SU-DHL-6 (cell line): ENCODE measurements at regions not wholly inside any gene's neighbourhood (a gene's known extent, or its start where the extent isn't known, plus 50 kb on each side); places are given as distances from the start of the nearest gene placed in this dataset.
"Not testable (repeated sequence)": the region's sequence is repeated elsewhere in the genome, so short reads cannot be mapped to it uniquely, and the experiment has no call there.

Experiments
- H2AFZ ChIP-seq: fragments of 200-600 bp; sonication (generic); 2 replicates; pipeline ENCODE4 v1.6.1; 2014; ENCODE audit warnings: low read depth, mild to moderate bottlenecking, moderate library complexity, mixed read lengths, antibody characterized with exemption, low read length; ENCODE audit not compliant: severe bottlenecking
- H3F3A ChIP-seq: fragments of 200-600 bp; shearing (Covaris generic); 2 replicates; pipeline ENCODE4 v1.6.0; 2016; ENCODE audit warnings: antibody characterized with exemption, mild to moderate bottlenecking; ENCODE audit not compliant: insufficient read depth
- H3K27ac ChIP-seq: fragments of 200-600 bp; sonication (generic); 2 replicates; pipeline ENCODE4 v1.5.1; 2016; ENCODE audit warnings: low read depth, mild to moderate bottlenecking, low read length, moderate library complexity, mixed read lengths
- H3K27me3 ChIP-seq: fragments of 200-600 bp; sonication (generic), shearing (Covaris generic); 2 replicates; pipeline ENCODE4 v1.6.0; 2014; ENCODE audit warnings: mild to moderate bottlenecking, low read length
- H3K36me3 ChIP-seq: fragments of 200-600 bp; sonication (generic); 2 replicates; pipeline ENCODE4 v1.6.1; 2014; ENCODE audit warnings: mild to moderate bottlenecking, low read length, mixed read lengths
- H3K4me2 ChIP-seq: fragments of 300-600, 200-600 bp; shearing (Covaris generic), sonication (generic); 2 replicates; pipeline ENCODE4 v1.6.0; 2014; ENCODE audit warnings: low read length, low read depth, mild to moderate bottlenecking; ENCODE audit not compliant: poor library complexity, severe bottlenecking
- H3K4me3 ChIP-seq: fragments of 200-600 bp; sonication (generic); 2 replicates; pipeline ENCODE4 v1.5.1; 2014; ENCODE audit warnings: antibody characterized with exemption, low read length, mild to moderate bottlenecking, mixed read lengths; ENCODE audit not compliant: insufficient read depth, poor library complexity, severe bottlenecking
- H3K79me2 ChIP-seq: fragments of 200-600 bp; sonication (generic); 2 replicates; pipeline ENCODE4 v1.6.1; 2014; ENCODE audit warnings: mild to moderate bottlenecking, low read length, moderate library complexity; ENCODE audit not compliant: insufficient read depth
- H3K9ac ChIP-seq: fragments of 200-600 bp; sonication (generic); 2 replicates; pipeline ENCODE4 v1.7.0; 2014; ENCODE audit warnings: mild to moderate bottlenecking, low read length
- H3K9me2 ChIP-seq: fragments of 200-600 bp; sonication (generic); replicated peaks from 2 replicates; pipeline ENCODE4 v1.6.1; 2014; ENCODE audit warnings: low read length; ENCODE audit not compliant: insufficient read depth
- H3K9me3 ChIP-seq: fragments of 200-600 bp; sonication (generic); 2 replicates; pipeline ENCODE4 v1.6.1; 2014; ENCODE audit warnings: low read length, mixed read lengths; ENCODE audit not compliant: insufficient read depth
- H4K20me1 ChIP-seq: fragments of 200-600 bp; sonication (generic); 2 replicates; pipeline ENCODE4 v1.6.1; 2014; ENCODE audit warnings: low read depth, mild to moderate bottlenecking, antibody characterized with exemption, low read length, moderate library complexity, mixed read lengths
- EZH2phosphoT487 ChIP-seq: fragments of 200-600 bp; sonication (generic), shearing (Covaris generic); conservative IDR thresholded peaks from 2 replicates; pipeline ENCODE4 v1.6.1; 2018; ENCODE audit warnings: mild to moderate bottlenecking, antibody characterized with exemption, low read length, moderate library complexity, mixed read lengths
- TF ChIP-seq, protein P1 (sequence below): fragments of 200-600 bp; sonication (generic); IDR thresholded peaks from one replicate; pipeline ENCODE4 v1.5.1; 2017; ENCODE audit warnings: antibody characterized with exemption, mild to moderate bottlenecking, low read length, moderate library complexity; ENCODE audit not compliant: insufficient read depth, poor library complexity, severe bottlenecking

- no peaks in the 10 kb centered on the region for H3K27me3 ChIP-seq
- H2AFZ ChIP-seq = no peak overlapping the region
- H3F3A ChIP-seq = no peaks in the 10 kb centered on the region
- no peaks in the 10 kb centered on the region for H3K79me2 ChIP-seq
- no peaks in the 10 kb centered on the region for H3K9me3 ChIP-seq
- H3K27ac ChIP-seq = no peak overlapping the region
- H4K20me1 ChIP-seq = no peaks in the 10 kb centered on the region
- no peak for TF ChIP-seq EZH2phosphoT487
- TF ChIP-seq, protein P1, sequence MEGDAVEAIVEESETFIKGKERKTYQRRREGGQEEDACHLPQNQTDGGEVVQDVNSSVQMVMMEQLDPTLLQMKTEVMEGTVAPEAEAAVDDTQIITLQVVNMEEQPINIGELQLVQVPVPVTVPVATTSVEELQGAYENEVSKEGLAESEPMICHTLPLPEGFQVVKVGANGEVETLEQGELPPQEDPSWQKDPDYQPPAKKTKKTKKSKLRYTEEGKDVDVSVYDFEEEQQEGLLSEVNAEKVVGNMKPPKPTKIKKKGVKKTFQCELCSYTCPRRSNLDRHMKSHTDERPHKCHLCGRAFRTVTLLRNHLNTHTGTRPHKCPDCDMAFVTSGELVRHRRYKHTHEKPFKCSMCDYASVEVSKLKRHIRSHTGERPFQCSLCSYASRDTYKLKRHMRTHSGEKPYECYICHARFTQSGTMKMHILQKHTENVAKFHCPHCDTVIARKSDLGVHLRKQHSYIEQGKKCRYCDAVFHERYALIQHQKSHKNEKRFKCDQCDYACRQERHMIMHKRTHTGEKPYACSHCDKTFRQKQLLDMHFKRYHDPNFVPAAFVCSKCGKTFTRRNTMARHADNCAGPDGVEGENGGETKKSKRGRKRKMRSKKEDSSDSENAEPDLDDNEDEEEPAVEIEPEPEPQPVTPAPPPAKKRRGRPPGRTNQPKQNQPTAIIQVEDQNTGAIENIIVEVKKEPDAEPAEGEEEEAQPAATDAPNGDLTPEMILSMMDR = no peak
- no peaks in the 10 kb centered on the region for H3K9me2 ChIP-seq
- H3K9ac ChIP-seq = no peak overlapping the region
- H3K4me2 ChIP-seq = no peak overlapping the region
- H3K36me3 ChIP-seq = no peaks in the 10 kb centered on the region
- no peak overlapping the region for H3K4me3 ChIP-seq
These were observed 223.1 kb upstream of the SGK1 start for GRCh38 chr6:134541001-134541400.

GRCh38 chr6:134539865-134540323, 222.0 kb upstream of the SGK1 start:
- TF ChIP-seq, protein P1 = no peak
- TF ChIP-seq EZH2phosphoT487 = no peak
- Histone ChIP-seq H3K36me3 (no peaks in the 10 kb centered on the region), H2AFZ (no peak overlapping the region), H4K20me1 (no peaks in the 10 kb centered on the region), H3F3A (no peaks in the 10 kb centered on the region), H3K27me3 (no peaks in the 10 kb centered on the region), H3K9me3 (no peaks in the 10 kb centered on the region), H3K27ac (no peak overlapping the region), H3K9me2 (no peaks in the 10 kb centered on the region), H3K4me2 (no peak overlapping the region), H3K79me2 (no peaks in the 10 kb centered on the region), H3K9ac (no peak overlapping the region), H3K4me3 (no peak overlapping the region)

DNA sequence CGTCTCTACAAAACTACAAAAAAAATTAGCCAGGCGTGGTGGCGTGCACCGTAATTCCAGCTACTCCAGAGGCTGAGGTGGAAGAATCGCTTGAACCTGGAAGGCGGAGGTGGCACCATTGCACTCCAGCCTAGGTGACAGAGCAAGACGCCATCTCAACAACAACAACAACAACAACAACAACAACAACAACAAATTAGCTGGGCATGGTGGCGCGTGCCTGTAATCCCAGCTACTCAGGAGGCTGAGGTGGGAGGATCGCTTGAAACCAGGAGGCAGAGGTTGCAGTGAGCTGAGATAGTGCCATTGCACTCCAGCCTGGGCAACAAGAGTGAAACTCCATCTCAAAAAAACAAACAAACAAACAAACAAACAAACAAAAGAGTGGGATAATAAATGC, 219.9 kb upstream of the SGK1 start:
- H2AFZ ChIP-seq, H3K36me3 ChIP-seq, H3K79me2 ChIP-seq, H3F3A ChIP-seq, H3K27me3 ChIP-seq, H3K4me2 ChIP-seq, H3K4me3 ChIP-seq, H3K27ac ChIP-seq, H3K9me2 ChIP-seq, H4K20me1 ChIP-seq, H3K9ac ChIP-seq, H3K9me3 ChIP-seq: not testable (repeated sequence)

- TF ChIP-seq, protein P1 = no peak
- TF ChIP-seq EZH2phosphoT487 = no peak
- H3K9me2 ChIP-seq = no peaks in the 10 kb centered on the region
These were observed 219.2 kb upstream of the SGK1 start for GRCh38 chr6:134537146-134537555.

More at GRCh38 chr6:134537146-134537555, 219.2 kb upstream of the SGK1 start:
- Histone ChIP-seq H3K79me2 (no peaks in the 10 kb centered on the region), H2AFZ (no peak overlapping the region), H3K4me3 (no peak overlapping the region), H3K9me3 (no peaks in the 10 kb centered on the region), H3K36me3 (no peaks in the 10 kb centered on the region), H3K4me2 (no peak overlapping the region), H3K27ac (no peak overlapping the region), H3K9ac (no peak overlapping the region), H4K20me1 (no peaks in the 10 kb centered on the region), H3K27me3 (no peaks in the 10 kb centered on the region), H3F3A (no peaks in the 10 kb centered on the region)
